Stimulated activated CD4-positive, alpha-beta T cell treated with anti-CD3 and anti-CD28 coated beads, Interleukin-4, amount 100 ng/mL, for 1 hour (primary cell): ENCODE measurements at regions not wholly inside any gene's neighbourhood (a gene's known extent, or its start where the extent isn't known, plus 50 kb on each side); places are given as distances from the start of the nearest gene placed in this dataset.

ENCODE experiments used
- DNase-seq: peaks from one replicate; pipeline ENCODE4 v3.0.0-alpha.2; 2020

DNA sequence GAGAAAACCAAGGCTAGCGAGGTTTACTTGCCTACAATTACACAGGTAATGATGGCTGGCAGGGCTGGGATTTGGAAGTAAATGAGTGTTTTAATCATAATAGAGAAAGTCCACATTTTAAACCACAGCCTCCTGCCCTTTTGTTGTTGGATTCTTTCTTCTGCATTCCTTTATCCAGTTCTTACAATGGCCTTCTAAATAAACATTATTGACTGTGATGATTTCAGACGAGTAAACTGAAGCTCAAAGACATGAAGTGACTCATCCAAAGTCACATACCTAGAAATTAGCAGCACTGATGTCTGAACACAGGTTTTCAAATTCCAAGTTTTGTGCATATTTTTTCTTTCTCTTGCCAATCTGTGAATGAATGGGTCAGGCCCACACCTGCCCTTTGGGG, 51.2 kb upstream of the C1QTNF7 start:
- no peak for DNase-seq
